GM21825 (cell line): ENCODE measurements at regions not wholly inside any gene's neighbourhood (a gene's known extent, or its start where the extent isn't known, plus 50 kb on each side); places are given as distances from the start of the nearest gene placed in this dataset.

Experiments
- ATAC-seq: cut with Tn5 transposase; IDR thresholded peaks from one replicate; pipeline ENCODE4 v1.9.1; 2021; ENCODE audit warnings: mild to moderate bottlenecking, moderate library complexity; ENCODE audit not compliant: unreplicated experiment

DNA sequence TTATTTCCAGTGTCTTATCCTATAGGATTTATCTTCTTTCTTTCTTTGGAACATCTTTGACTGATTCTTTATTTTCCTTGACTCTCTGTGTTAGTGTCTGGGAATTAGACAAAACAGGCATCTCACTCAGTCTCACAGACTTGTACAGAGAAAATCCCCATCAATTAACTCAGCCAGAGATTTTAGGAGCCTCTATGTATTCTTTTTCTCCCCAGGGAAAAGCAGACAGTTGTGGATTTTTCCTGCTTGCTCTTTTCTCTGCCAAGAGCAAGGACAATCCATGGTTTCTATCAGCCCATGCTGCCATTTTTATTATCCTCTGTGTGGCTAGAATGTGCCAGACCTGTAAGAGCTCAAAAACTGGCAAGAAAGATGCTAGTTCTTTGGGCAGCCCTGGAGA is 595.1 kb downstream of the SNAPC1 start:
- ATAC-seq, result no peak

DNA sequence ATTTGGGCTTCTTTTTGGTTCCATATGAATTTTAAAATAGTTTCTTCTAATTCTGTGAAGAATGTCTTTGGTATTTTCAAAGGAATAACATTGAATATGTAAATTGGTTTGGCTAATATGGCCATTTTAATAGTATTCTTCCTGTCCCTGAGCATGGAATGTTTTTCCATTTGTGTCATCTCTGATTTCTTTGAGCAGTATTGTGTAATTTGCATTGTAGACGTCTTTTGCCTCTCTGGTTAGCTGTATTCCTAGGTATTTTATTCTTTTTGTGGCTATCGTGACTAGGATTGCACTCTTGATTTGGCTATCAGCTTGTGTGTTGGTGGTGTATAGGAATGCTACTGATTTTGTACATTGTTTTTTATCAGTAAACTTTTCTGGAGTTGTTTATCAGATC is 601.9 kb downstream of the SNAPC1 start:
- ATAC-seq, result no peak

DNA sequence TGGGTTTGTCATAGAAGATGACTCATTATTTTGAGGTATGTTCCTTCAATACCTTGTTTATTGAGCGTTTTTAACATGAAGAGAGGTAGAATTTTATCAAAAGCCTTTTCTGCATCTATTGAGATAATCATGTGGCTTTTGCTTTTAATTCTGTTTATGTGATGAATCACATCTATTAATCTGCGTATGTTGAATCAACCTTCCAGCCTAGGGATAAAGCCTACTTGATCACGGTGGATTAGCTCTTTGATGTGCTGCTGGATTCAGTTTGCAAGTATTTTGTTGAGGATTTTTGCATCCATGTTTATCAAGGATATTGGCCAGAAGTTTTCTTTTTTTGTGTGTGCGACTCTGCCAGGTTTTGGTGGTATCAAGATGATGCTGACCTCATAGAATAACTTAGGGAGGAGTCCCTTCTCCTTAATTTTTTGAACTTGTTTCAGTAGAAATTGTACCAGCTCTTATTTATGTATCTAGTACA is 602.6 kb downstream of the SNAPC1 start:
- no peak for ATAC-seq

DNA sequence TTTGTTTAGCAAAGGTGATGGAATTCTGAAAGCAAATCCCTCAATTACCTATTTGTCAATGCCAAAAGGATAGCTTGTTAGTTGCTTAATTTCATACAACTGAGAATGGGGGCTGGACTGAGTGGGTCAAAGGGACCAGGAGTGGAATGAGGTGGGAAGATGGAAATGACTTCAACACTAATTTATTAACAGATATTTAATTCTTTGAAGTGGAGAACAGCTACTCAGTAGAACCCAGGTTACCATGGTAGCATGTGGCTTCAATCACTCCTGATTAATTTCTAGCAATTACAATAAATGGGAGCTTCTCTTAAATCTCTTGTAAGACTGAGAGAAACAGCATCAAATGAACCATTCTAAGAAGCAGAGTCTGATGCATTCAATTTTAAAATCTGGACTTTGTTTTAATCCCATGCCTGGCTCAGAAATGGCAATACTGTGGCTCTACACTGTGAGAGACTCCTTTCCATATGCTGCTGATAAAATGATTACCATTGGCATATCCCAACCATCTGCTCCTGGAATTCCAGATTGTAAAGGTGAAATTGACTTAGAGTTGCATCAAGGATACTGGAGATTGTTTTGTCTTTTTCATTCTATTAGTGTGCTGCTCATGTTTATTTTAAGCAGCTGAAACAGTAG is 607.8 kb downstream of the SNAPC1 start:
- ATAC-seq, result no peak

DNA sequence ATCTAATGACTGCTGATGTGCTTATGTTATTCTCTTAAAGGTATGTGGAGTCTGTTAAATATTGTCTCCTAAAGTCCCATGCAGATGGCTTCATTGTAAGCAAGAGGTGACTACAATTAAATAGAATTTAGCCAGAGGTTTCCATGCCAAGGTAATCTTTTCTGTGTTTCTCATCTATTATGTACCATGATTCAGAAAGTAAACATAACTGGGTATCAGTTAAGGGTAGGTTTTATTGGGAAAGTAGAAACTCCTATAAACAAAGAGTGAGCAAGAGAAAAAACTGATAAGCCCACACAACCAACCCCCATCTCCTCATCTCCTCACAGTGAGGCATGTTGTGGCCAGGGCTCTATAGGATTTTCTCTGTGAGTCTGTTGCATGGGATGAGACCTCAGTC is 611.7 kb downstream of the SNAPC1 start:
- ATAC-seq, result no peak

DNA sequence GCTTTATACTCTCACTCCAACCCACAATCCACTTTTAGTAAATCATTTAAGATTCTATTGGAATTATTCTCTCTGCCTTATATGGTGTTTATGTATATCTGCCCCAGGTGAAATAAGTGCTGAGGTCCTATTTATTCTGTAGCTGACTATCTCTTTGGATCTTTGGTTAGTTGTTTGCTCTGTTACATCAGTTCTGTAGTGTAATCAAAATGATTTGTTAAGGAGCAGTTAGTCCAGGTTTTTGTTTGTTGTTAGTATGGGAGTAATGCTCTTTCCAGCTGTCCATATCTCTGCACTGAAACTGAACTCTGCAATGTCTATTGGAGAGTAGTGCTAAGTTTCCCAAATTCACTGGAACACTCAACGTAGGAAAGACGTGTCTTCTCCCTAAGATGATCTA is 615.8 kb downstream of the SNAPC1 start:
- no peak for ATAC-seq

DNA sequence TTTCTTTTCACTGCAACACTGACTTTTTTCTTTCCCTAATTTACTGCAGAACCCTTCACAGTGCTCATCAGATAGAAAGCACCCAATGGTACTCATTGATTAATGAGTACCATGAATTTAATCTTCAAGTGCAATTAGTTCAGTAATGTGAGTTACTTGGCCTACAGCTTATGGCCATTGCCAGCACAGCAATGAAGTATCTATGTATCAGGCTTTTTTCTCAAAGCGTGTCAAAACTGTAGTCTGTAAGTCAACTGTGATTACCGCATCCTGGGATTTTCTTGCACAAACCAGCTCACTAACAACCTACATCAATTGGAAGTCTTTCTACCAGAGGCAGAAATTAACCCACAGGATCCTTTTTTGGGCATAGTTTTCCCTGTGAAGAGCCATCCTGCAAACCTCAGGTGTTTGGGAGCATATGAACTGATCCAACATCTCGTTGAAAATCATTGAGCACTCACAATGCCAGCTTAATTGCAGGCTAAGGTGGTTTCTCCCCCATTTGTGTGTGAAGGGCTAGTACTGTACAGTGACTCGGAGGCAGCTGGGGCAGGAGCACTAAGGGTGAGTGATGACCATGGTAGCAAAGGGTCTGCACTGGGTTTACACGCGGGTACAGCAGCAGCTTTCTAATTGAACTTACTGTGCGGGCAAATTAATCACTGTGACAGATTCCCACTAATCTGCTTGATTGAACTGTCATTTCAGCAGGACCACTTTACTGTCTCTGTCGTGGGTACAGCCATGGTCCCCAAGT is 619.3 kb downstream of the SNAPC1 start:
- ATAC-seq, result no peak

DNA sequence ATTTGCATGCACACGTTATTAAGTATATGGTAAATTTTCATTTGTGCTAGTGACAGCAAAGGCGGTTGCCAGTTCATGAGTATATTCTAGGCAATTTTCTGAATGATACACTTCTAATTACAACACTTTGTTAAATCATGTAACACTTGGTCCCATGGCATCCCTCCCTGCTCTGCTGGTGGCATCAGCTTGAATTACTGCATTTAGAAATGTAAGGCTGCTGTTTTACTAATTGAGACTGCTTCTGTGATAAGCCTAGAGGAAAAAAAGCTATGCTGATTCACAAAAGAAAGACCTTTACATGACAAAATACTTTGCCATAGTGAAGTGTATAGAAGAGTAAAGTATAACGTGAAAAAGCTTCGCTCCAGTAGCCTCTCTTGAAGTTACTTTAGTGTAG is 636.1 kb downstream of the KCNH5 start:
- no peak for ATAC-seq

DNA sequence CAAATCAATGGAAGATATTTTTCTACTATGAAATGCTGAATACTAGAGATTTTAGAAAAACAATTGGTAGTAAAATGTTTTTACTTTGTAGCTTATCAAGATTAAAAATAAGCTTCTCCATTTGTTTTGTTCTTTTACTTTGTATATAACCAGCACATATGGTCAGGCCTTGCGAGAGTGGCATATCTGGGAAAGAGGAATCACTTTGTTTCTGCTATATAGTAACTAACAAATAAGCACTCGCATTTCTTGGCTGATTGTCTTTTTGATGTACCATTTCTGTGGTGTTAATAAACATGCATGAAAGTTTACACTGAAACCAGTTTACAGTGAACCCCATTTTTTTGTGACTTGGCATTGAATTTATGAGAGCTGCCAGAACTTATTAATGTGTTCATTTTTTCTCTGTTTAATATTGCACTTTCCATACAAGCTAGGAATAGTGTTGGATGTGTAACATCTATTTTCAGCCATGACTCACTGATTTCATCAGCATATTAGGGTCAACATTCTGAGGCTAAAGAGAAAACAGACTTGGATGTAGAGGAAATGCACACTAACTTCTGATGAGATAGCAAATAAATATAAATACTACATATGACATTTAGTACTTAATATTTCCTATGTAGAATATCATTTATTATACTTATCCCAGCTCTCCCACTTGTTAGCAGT is 635.5 kb downstream of the KCNH5 start:
- ATAC-seq, result no peak

DNA sequence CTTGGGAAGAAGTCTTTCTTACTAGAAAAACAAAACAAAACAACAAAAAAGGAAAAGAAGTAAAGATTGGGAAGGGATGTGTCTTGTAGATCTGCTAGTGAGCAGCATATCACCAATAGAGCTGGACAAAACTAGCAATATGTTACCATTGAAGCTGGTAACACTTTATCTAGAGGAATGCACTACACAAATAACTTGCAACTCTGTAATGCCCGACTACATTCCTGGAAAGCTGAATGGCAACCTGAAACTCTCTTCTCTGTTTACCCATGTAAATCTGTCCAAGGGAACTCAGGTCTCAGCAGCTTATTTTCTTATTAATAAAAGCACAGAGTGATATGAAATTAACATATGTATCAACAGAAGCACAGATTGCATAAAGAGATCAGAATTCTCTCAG is 624.4 kb downstream of the KCNH5 start:
- no peak for ATAC-seq

DNA sequence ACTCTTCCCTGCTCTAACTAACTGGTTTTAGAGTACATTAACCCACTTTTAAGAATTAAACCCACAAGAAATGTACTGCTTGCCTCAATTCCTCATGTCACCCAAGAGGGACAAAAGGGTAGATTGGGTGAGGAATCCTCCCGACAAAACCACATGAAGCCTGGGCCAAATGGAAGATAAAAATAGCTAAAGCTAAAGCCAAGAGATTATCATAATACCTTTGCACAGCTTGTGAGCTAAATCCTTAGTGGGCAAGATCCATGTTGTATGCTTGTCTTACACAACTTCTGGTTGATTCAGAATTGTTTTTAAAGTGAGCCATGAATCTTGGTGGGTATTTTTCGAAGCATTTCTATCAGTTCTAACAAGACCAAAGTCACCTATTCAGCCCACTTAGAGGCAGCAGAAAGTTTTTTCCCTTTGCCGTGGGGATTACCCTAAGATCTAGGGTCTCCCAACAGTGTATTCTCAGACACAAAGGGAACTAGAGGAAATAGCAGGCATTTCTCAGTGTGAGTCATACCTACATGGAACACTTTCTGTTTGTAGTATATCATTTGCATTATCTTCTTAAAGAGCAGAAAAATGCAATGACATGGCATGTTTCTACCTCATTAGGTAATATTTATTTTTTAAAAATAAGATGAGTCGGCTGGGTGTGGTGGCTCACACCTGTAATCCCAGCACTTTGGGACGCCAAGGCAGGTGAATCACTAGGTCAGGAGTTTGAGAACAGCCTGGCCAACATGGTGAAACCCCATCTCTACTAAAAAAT is 616.6 kb downstream of the KCNH5 start:
- no peak for ATAC-seq

DNA sequence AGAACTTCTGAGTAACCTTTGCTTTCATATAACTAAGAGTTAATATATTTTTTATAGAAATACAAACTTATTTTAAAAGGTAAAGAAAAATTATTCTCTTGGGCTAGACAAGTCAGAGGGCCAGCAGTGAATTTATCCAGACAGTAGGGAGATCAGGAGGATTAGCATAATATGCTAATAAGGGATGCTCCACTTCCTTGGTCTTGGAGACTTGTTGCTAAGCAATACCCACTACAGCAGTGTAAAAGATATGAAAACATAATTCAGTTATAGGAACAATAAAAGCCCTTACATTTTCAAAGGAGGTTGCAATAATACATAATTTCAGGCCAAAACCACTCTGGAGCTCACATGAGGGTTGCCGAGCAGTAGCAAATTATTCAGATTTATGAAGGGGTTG is 615.6 kb downstream of the KCNH5 start:
- no peak for ATAC-seq

DNA sequence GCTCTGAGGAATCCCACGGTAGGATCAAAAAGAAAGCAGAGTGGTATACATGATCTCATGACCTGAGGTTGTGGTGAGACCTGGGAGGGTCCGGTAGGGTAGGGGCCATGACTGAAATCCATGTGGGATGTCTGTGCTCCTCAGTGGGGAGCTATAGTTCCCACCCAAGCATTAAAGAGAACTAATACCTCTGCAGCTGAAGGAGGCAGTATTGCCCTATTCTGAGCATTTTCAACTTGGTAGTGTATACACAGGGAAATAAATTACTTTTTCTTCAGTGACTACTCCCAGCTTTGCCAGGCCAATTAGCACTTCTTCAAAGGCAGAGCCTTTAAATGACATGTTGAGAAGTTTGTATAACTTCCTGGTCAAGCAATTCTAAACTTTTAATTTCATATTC is 613.8 kb downstream of the KCNH5 start:
- no peak for ATAC-seq

DNA sequence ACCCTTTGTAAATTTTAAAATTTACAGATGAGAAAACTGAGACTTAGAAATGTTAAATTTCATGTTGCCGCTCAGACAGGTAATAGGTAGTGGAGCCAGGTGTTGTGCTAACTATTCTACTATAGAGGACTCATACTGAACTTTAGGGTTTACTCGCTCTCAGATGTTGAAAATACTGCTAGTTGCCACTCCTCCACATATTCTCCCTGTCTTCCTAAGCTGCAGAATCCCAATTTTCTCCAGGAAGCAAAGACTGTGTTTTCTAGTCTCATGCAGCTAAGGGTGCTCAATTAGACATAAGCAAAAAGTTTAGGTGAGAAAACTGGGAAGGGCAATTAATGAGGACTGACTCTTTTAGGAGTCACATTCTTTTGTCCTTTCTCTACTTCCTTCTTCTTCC is 612.3 kb downstream of the KCNH5 start:
- no peak for ATAC-seq

DNA sequence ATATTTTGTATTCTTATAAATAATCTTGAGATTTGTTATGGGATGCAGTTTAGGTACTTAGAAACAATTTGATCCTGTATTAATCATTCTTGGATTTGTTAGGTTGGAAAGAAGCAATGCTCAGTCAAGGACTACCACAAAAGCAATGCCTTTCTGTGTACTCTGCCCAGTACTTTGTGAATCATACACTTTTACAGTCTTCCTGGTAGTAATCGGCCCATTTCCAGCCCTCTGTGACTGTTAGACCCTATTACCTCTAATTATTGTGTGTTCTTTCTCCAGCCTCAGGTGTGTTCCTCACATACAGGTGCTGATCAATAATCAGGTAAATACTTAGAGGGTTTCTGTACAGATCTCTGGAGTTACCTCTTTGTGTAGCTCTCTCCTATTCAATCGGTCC is 609.0 kb downstream of the KCNH5 start:
- no peak for ATAC-seq

DNA sequence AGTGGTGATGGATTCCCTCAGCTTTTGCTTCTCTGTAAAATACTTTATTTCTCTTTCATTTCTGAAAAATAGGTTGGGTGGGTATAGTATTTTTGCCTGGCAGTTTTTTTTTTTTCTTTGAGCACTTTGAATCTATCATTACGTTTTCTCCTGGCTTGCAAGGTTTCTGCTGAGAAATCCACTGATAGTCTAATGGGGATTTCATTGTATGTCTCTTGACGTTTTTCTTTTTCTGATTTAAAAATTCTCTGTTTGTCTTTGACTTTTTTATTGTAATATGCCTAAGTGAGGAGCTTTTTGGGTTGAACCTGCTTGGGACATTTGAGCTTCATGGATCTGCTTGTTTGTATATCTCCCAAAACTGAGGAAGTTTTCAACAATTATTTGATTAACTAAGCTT is 606.0 kb downstream of the KCNH5 start:
- ATAC-seq, result no peak

DNA sequence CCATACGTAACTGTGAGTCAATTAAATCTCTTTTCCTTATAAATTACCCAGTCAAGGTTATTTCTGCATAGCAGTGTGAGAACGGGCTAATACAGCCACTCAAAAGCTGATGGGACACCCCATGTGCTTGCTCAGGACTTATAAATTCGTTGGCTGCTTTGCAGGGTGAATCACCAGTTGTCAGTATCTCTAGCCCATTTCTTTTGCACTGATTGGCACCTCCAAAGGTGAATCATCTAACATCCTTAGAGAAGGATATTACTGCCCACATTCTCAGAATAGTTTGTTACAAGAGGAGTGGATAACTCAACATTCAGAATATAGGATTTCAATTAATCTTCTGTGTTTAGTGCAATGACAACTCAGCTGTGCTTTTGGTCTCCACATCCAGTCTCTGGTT is 601.5 kb downstream of the KCNH5 start:
- no peak for ATAC-seq

DNA sequence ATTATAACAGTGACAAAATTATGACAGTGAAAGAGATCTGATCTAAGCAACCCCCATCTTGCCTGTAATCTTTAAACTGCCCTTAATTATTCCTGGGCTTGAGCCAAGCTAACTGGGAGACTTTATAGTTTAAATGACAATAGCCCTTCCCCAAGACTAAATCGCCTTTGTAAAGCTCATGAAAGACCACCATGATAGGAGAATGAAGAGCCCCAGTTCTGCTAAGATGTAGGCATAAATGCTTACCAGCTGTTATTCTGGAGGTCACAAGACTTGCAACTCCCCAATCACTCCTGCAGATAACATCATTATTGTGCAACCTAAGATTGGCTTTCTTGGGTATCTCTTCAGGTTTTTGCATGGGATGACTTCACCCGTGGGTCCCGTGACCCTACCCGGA is 599.7 kb downstream of the KCNH5 start:
- no peak for ATAC-seq

DNA sequence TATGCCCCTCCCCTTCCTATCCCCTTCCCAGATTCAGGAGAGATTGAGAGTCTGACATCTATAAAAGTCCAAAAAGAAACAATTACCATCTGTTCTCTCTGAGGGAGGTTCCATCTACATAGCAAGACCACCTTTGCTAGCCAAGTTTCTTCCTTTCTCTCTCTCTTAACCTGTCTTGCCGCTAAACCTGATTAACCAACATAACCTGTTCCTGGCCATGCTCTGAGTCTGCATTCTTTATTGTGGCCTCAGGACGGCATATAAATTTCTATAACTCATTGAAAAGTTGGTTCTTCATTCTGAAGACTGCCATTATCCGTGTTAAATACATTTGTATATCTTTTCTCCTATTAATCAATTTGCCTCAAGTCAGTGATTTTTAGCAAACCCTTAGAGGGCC is 594.0 kb downstream of the KCNH5 start:
- ATAC-seq, result no peak

DNA sequence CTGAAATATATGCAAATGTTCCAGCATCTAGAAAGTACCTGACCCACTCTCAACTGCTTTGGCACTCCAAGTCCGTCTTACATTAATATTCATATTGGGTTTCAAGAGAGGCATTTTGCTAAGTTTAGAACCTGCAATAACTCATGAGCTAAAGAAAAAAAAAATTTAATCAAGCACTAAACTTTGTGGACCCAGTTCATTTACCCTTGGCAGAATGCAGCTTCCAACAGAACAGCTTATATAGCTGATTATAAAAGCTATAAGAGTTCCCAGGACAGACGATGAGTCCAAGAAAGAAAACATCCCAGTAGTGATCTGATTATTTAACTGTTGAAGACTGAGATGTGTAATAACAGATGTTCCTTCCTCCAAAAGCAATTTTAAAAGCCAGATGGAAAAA is 592.0 kb downstream of the KCNH5 start:
- no peak for ATAC-seq

DNA sequence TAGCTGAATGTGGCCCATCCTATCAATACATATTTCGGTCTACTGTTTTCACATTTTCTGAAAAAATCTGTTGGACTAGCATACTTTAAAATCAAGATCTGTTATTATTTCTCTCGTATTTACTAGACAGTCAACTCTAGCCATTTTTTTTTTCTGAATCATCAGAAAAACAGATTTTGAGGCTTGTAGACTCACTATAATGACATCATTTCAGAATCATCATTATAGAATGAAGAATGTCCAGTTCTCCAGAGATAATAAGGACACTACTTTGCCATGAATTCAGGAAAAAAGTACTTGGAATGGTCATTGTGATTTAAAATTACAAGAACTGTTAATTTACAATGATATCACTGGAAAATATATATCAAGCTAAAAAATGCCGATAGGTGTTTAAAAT is 589.8 kb downstream of the KCNH5 start:
- no peak for ATAC-seq
